Mammary epithelial cell (primary cell): ENCODE measurements at regions not wholly inside any gene's neighbourhood (a gene's known extent, or its start where the extent isn't known, plus 50 kb on each side); places are given as distances from the start of the nearest gene placed in this dataset.

Source experiments
- EZH2 ChIP-seq: IDR thresholded peaks from 2 replicates; pipeline ENCODE4 v1.6.1; 2012; ENCODE audit warnings: low read length, inconsistent platforms, borderline replicate concordance
- TF ChIP-seq, protein P1 (sequence below), 2 donors: IDR thresholded peaks in 1 of 2; conservative IDR thresholded peaks in 1 of 2; 2 replicates each; pipeline ENCODE4 v1.5.1; 2011 to 2012; ENCODE audit warnings: inconsistent platforms in 2 of 2, low read length in 2 of 2, mild to moderate bottlenecking in 2 of 2, control low read depth in 1 of 2, low read depth in 1 of 2; ENCODE audit not compliant: insufficient read depth in 1 of 2; ENCODE audit errors: extremely low read depth in 1 of 2

DNA sequence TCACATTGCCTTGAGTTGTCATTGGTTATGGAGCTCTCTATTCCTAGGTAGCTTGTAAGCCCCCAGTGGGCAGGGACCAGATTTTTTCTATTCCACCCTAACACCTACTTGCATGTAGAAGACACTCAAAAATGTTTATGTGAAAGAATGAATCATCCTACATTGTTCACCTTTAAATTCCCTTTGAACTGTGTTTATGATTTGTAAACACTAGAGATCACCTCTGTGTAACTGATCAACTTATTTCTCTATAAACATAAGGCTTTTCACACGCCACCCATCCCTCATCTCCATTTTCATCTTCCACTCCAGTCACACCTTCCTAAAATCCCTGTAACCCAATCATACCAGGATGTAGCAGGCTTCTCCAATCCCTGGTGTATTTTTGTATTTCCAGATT is 142.6 kb upstream of the LEF1 start:
- TF ChIP-seq, protein P1, sequence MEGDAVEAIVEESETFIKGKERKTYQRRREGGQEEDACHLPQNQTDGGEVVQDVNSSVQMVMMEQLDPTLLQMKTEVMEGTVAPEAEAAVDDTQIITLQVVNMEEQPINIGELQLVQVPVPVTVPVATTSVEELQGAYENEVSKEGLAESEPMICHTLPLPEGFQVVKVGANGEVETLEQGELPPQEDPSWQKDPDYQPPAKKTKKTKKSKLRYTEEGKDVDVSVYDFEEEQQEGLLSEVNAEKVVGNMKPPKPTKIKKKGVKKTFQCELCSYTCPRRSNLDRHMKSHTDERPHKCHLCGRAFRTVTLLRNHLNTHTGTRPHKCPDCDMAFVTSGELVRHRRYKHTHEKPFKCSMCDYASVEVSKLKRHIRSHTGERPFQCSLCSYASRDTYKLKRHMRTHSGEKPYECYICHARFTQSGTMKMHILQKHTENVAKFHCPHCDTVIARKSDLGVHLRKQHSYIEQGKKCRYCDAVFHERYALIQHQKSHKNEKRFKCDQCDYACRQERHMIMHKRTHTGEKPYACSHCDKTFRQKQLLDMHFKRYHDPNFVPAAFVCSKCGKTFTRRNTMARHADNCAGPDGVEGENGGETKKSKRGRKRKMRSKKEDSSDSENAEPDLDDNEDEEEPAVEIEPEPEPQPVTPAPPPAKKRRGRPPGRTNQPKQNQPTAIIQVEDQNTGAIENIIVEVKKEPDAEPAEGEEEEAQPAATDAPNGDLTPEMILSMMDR (conservative IDR thresholded peaks at IDR 0.05 in 1 of 2, IDR thresholded peaks at IDR 0.05 in 1 of 2; ENCODE audit: extremely low read depth in 1 of 2, insufficient read depth in 1 of 2, low read depth in 1 of 2, low read length in 2 of 2) = no peak
- TF ChIP-seq EZH2 = no peak
